ENCODE measurements at regions not wholly inside any gene's neighbourhood (a gene's known extent, or its start where the extent isn't known, plus 50 kb on each side); places are given as distances from the start of the nearest gene placed in this dataset.
A peak's percentile ranks its signal among the peaks of the same experiment; 100 is the strongest.

DNA sequence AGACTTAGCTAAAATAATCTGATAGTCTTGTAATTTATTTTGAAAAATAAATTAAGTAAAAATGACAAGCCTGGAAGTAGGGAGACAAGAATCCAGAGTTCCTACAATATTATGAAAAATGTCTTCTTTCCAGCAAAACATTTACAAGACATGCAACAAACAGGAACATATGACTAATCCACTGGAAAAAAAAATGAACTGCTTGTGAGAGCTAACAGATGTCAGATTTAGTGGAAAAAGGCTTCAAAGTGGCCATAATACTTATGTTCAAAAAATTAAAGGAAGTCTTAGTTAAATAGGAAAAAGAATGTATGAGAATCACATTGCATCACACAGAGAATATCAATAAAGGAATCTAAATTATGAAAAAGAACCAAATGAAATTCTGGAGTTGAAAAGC is 2082.0 kb upstream of the PCDH20 start:
- no peak overlapping the region for H3K4me3 ChIP-seq (ENCODE audit: low read length)
- TF ChIP-seq, protein P1, sequence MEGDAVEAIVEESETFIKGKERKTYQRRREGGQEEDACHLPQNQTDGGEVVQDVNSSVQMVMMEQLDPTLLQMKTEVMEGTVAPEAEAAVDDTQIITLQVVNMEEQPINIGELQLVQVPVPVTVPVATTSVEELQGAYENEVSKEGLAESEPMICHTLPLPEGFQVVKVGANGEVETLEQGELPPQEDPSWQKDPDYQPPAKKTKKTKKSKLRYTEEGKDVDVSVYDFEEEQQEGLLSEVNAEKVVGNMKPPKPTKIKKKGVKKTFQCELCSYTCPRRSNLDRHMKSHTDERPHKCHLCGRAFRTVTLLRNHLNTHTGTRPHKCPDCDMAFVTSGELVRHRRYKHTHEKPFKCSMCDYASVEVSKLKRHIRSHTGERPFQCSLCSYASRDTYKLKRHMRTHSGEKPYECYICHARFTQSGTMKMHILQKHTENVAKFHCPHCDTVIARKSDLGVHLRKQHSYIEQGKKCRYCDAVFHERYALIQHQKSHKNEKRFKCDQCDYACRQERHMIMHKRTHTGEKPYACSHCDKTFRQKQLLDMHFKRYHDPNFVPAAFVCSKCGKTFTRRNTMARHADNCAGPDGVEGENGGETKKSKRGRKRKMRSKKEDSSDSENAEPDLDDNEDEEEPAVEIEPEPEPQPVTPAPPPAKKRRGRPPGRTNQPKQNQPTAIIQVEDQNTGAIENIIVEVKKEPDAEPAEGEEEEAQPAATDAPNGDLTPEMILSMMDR (IDR thresholded peaks at IDR 0.05; ENCODE audit: insufficient read depth, low read depth, low read length, missing control alignments): no peak
- no peak for DNase-seq (ENCODE audit: low read depth)

DNA sequence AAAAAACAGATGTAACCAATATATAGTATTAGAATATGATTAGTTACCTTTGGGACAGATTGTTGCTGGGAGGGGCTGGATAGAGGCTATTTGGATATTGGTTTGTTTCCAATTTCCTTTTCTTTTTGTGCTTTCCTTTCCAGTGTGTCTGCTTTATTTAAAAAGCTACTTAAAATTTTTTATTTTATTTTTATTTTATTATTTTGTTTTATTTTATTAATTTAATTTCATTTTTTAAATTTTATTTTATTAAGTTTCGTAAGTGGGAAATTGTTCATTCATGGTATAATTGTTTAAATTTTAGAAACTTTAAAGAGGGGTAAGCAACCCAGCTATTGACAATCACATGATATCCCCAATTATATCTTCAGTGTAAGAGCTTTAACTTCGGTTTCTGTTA is 2077.0 kb upstream of the PCDH20 start:
- H3K4me3 ChIP-seq (ENCODE audit: low read length): no peak overlapping the region
- no peak for DNase-seq (ENCODE audit: low read depth)
- TF ChIP-seq, protein P1 (IDR thresholded peaks at IDR 0.05; ENCODE audit: insufficient read depth, low read depth, low read length, missing control alignments): no peak

DNA sequence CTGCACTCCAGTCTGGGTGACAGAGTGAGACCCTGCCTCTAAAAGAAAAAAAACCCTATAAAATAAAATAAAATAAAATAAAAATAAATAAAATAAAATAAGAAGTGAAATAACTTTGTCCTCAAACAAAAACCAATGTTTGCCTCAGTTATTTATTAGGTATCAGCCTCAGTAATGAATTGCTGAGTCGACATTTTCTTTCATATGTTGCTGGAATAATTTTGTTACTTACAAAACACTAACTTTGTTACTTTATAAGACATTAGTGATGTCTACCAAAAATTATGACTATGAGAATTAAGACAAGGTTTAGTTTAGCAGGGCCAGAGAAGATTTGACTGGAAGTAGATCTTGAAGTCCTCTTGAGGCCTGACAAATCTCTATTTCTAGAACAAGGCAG is 2074.5 kb upstream of the PCDH20 start:
- TF ChIP-seq, protein P1 (IDR thresholded peaks at IDR 0.05; ENCODE audit: insufficient read depth, low read depth, low read length, missing control alignments): no peak
- no peak overlapping the region for H3K4me3 ChIP-seq (ENCODE audit: low read length)
- no peak for DNase-seq (ENCODE audit: low read depth)

DNA sequence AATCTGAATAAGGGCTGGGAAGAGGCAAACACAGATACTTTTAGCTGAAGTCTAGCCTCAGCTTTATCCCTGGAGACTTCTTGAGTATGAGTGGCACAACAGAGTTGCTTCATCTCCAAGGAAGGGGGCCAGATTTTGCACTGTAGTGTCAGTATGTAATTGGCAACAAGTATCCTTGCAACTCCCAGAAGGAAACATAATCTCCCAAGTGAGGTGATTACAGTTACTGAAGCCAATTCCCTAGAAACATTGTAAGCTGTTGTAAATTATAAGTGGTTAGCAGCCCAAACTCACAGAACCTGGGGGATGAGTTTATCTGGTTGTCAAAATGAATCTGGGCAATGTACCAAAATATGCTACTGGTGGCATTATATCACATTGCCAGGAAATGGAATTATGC is 2065.7 kb upstream of the PCDH20 start:
- H3K4me3 ChIP-seq (ENCODE audit: low read length): no peak overlapping the region
- TF ChIP-seq, protein P1 (IDR thresholded peaks at IDR 0.05; ENCODE audit: insufficient read depth, low read depth, low read length, missing control alignments): no peak
- no peak for DNase-seq (ENCODE audit: low read depth)

DNA sequence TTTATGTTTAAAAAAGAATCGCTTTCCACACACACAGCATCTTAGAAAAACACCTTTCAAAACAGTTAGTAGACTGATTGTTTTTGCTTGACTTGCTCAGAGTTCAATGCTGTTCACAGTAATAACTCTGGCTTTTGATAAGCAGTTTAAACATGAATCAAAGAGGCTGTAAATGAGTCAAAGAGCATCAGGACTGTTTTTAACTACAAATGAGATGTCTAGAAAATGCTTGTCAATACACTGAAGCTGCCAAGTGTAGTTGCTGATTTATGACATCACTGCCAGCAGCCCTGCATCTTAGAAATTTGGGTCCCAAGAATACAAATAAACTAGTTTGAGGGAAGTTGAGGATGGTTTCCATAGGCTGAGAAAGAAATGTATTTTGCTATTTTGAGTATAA is 2057.1 kb upstream of the PCDH20 start:
- H3K4me3 ChIP-seq (ENCODE audit: low read length): no peak overlapping the region
- no peak for DNase-seq (ENCODE audit: low read depth)
- TF ChIP-seq, protein P1 (IDR thresholded peaks at IDR 0.05; ENCODE audit: insufficient read depth, low read depth, low read length, missing control alignments): no peak

DNA sequence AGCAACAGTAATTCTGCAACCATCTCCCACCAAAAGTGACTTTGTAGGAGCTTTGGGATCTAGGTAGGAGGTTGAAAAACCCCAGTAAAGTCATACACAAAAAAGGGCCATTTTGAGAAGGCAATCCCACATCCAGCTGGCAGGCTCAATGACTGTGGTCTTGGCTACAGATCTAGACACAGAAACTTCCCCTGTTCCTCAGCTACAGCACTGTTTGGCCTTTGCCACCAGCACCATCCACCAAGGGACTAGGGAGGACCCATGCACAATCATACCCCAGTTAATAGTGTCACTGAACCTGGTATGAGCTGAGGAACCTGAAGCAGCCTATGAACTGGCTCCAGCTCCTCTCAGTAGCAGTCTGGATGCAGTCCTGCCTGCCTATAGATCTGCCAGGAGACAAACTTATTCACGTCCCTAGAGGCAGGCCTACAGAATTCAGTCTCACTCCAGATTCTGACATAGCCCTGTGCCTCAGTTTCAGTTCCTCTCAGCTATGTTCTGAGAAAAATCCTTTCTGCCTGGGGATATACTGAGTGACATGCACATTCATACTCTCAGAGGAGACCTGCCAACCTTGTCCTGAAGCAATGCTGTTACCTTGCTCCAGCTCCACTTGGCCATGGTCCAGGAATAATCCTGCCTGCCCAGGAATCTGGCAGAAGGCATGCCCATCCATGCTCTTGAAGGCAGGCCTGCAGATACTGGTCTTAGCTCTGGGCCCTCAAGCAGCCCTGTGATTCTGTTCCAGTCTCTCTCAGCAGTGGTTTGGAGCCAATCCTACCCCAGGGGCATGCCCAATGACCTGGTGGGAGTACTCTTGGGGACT is 2048.3 kb upstream of the PCDH20 start:
- DNase-seq (ENCODE audit: low read depth): peak; percentile 57
- H3K4me3 ChIP-seq (ENCODE audit: low read length): no peak overlapping the region
- TF ChIP-seq, protein P1 (IDR thresholded peaks at IDR 0.05; ENCODE audit: insufficient read depth, low read depth, low read length, missing control alignments): no peak

All from epithelial cell of esophagus (primary cell).